ENCODE measurements at regions not wholly inside any gene's neighbourhood (a gene's known extent, or its start where the extent isn't known, plus 50 kb on each side); places are given as distances from the start of the nearest gene placed in this dataset.

- no peak for DNase-seq (ENCODE audit: low read depth in 2 of 3, low spot score in 2 of 3)
Observed at GRCh38 chr4:153939570-153939969, 150.7 kb upstream of the SFRP2 start.

- DNase-seq (ENCODE audit: low read depth in 2 of 3, low spot score in 2 of 3) = no peak
Observed at GRCh38 chr4:153938994-153939393, 150.1 kb upstream of the SFRP2 start.

GRCh38 chr4:153937289-153937688, 148.4 kb upstream of the SFRP2 start:
- DNase-seq (ENCODE audit: low read depth in 2 of 3, low spot score in 2 of 3) = no peak

GRCh38 chr4:153936121-153936520, 147.2 kb upstream of the SFRP2 start:
- no peak for DNase-seq (ENCODE audit: low read depth in 2 of 3, low spot score in 2 of 3)

GRCh38 chr4:153934688-153935017, 145.8 kb upstream of the SFRP2 start:
- no peak for DNase-seq (ENCODE audit: low read depth in 2 of 3, low spot score in 2 of 3)

GRCh38 chr4:153933915-153934687, 145.2 kb upstream of the SFRP2 start:
- no peak for DNase-seq (ENCODE audit: low read depth in 2 of 3, low spot score in 2 of 3)

- no peak for DNase-seq (ENCODE audit: low read depth in 2 of 3, low spot score in 2 of 3)
Observed at GRCh38 chr4:153931804-153932203, 142.9 kb upstream of the SFRP2 start.

GRCh38 chr4:153929675-153930074, 140.8 kb upstream of the SFRP2 start:
- no peak for DNase-seq (ENCODE audit: low read depth in 2 of 3, low spot score in 2 of 3)

- DNase-seq (ENCODE audit: low read depth in 2 of 3, low spot score in 2 of 3) = no peak
Observed at GRCh38 chr4:153927451-153927850, 138.6 kb upstream of the SFRP2 start.

GRCh38 chr4:153922148-153922547, 133.3 kb upstream of the SFRP2 start:
- DNase-seq (ENCODE audit: low read depth in 2 of 3, low spot score in 2 of 3) = no peak

- no peak for DNase-seq (ENCODE audit: low read depth in 2 of 3, low spot score in 2 of 3)
Observed at GRCh38 chr4:153919667-153920066, 130.8 kb upstream of the SFRP2 start.

GRCh38 chr4:153916273-153916755, 127.4 kb upstream of the SFRP2 start:
- peak in 2 of 3 experiments; percentile 9 to 34 for DNase-seq (ENCODE audit: low read depth in 2 of 3, low spot score in 2 of 3)

GRCh38 chr4:153912301-153912700, 123.4 kb upstream of the SFRP2 start:
- no peak for DNase-seq (ENCODE audit: low read depth in 2 of 3, low spot score in 2 of 3)

GRCh38 chr4:153909672-153910071, 120.8 kb upstream of the SFRP2 start:
- no peak for DNase-seq (ENCODE audit: low read depth in 2 of 3, low spot score in 2 of 3)

GRCh38 chr4:153906231-153906630, 117.3 kb upstream of the SFRP2 start:
- no peak for DNase-seq (ENCODE audit: low read depth in 2 of 3, low spot score in 2 of 3)

GRCh38 chr4:153905231-153905630, 116.3 kb upstream of the SFRP2 start:
- no peak for DNase-seq (ENCODE audit: low read depth in 2 of 3, low spot score in 2 of 3)

GRCh38 chr4:153904011-153904410, 115.1 kb upstream of the SFRP2 start:
- no peak for DNase-seq (ENCODE audit: low read depth in 2 of 3, low spot score in 2 of 3)

GRCh38 chr4:153901220-153901619, 112.3 kb upstream of the SFRP2 start:
- no peak for DNase-seq (ENCODE audit: low read depth in 2 of 3, low spot score in 2 of 3)

GRCh38 chr4:153900426-153900825, 111.5 kb upstream of the SFRP2 start:
- no peak for DNase-seq (ENCODE audit: low read depth in 2 of 3, low spot score in 2 of 3)

GRCh38 chr4:153890761-153891160, 101.9 kb upstream of the SFRP2 start:
- no peak for DNase-seq (ENCODE audit: low read depth in 2 of 3, low spot score in 2 of 3)

- DNase-seq (ENCODE audit: low read depth in 2 of 3, low spot score in 2 of 3) = no peak
Observed at GRCh38 chr4:153887217-153887616, 98.3 kb upstream of the SFRP2 start.

- no peak for DNase-seq (ENCODE audit: low read depth in 2 of 3, low spot score in 2 of 3)
Observed at GRCh38 chr4:153884325-153884724, 95.4 kb upstream of the SFRP2 start.

GRCh38 chr4:153880983-153881382, 92.1 kb upstream of the SFRP2 start:
- no peak for DNase-seq (ENCODE audit: low read depth in 2 of 3, low spot score in 2 of 3)

Measured in activated CD8-positive, alpha-beta memory T cell treated with anti-CD3 and anti-CD28 coated beads for 48 hours (primary cell).